Ishikawa (cell line): ENCODE measurements at regions not wholly inside any gene's neighbourhood (a gene's known extent, or its start where the extent isn't known, plus 50 kb on each side); places are given as distances from the start of the nearest gene placed in this dataset.

Experiments
- CEBPB ChIP-seq: IDR thresholded peaks from 2 replicates; pipeline ENCODE4 v1.6.1; 2012
- CREB1 ChIP-seq: IDR thresholded peaks from 2 replicates; pipeline ENCODE4 v1.6.1; 2012; ENCODE audit warnings: low read depth
- EGR1 ChIP-seq: IDR thresholded peaks from 2 replicates; pipeline ENCODE4 v1.6.1; 2012
- EP300 ChIP-seq: IDR thresholded peaks from 2 replicates; pipeline ENCODE4 v1.6.1; 2012; ENCODE audit warnings: borderline replicate concordance
- FOXM1 ChIP-seq: IDR thresholded peaks from 2 replicates; pipeline ENCODE4 v1.6.1; 2012; ENCODE audit warnings: low read depth, borderline replicate concordance
- NFIC ChIP-seq: IDR thresholded peaks from 2 replicates; pipeline ENCODE4 v1.6.1; 2012
- RAD21 ChIP-seq: IDR thresholded peaks from 2 replicates; pipeline ENCODE4 v1.6.1; 2012; ENCODE audit warnings: low read depth
- REST ChIP-seq: IDR thresholded peaks from 2 replicates; pipeline ENCODE4 v1.6.1; 2012; ENCODE audit warnings: low read depth, mild to moderate bottlenecking
- TAF1 ChIP-seq: IDR thresholded peaks from 2 replicates; pipeline ENCODE4 v1.6.1; 2012; ENCODE audit warnings: low read depth, mild to moderate bottlenecking
- TCF12 ChIP-seq: IDR thresholded peaks from 2 replicates; pipeline ENCODE4 v1.6.1; 2012; ENCODE audit warnings: low read depth
- TEAD4 ChIP-seq: IDR thresholded peaks from 2 replicates; pipeline ENCODE4 v1.6.1; 2012
- USF1 ChIP-seq: IDR thresholded peaks from 2 replicates; pipeline ENCODE4 v1.6.1; 2012
- YY1 ChIP-seq: IDR thresholded peaks from 2 replicates; pipeline ENCODE4 v1.6.1; 2012; ENCODE audit warnings: low read depth
- ZBTB7A ChIP-seq: IDR thresholded peaks from 2 replicates; pipeline ENCODE4 v1.6.1; 2012; ENCODE audit warnings: low read depth
- TF ChIP-seq, protein P1 (sequence below): IDR thresholded peaks from 2 replicates; pipeline ENCODE4 v1.6.1; 2012

DNA sequence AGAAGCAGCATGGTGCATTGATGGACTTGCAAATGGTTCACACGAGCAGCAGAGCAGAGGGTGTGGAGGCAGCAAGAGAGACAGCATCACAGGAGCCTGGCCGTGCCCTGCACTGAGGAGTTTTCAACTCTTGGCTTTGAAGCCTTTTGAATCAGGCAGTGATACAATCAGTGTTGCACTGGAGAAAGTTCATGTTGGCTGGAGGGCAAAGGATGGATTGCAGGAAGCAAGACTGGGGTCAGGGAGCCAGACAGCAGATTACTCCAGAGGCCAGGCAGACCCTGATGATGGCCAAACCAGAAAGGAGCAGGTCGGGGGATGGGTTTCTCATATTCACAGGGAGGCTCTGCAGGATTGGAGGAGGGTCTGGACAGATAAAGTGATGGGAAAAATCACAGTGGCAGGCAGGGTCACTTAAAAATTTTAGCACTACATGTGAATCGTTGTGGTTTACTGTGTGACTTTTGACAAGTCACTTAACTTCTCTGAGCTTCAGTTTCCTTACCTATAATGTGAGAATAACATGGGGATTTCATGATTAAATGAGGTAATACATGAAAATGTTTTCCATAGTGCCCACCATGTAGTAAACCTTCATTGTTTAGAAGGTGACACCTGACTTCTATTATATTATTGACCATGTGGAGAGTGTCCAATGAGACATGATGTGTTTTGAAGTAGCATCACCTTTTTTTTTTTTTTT lies 125.3 kb downstream of the SALL1 start:
- TF ChIP-seq TCF12 (no peak), REST (no peak), TAF1 (no peak), RAD21 (no peak), NFIC (no peak), CREB1 (no peak), USF1 (no peak), EP300 (no peak), YY1 (no peak), FOXM1 (no peak), TEAD4 (no peak)
- TF ChIP-seq, protein P1, sequence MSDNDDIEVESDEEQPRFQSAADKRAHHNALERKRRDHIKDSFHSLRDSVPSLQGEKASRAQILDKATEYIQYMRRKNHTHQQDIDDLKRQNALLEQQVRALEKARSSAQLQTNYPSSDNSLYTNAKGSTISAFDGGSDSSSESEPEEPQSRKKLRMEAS = no peak

- TF ChIP-seq TCF12 = no peak
- TF ChIP-seq REST = no peak
- TF ChIP-seq, protein P1 = no peak
- no peak for TF ChIP-seq EP300
- no peak for TF ChIP-seq FOXM1
- TF ChIP-seq ZBTB7A = no peak
- TF ChIP-seq RAD21 = no peak
- TF ChIP-seq CEBPB = no peak
- no peak for TF ChIP-seq NFIC
- TF ChIP-seq TAF1 = no peak
- no peak for TF ChIP-seq USF1
- TF ChIP-seq TEAD4 = no peak
- no peak for TF ChIP-seq YY1
- no peak for TF ChIP-seq CREB1
These were observed 126.4 kb downstream of the SALL1 start for GRCh38 chr16:51024703-51025102.

DNA sequence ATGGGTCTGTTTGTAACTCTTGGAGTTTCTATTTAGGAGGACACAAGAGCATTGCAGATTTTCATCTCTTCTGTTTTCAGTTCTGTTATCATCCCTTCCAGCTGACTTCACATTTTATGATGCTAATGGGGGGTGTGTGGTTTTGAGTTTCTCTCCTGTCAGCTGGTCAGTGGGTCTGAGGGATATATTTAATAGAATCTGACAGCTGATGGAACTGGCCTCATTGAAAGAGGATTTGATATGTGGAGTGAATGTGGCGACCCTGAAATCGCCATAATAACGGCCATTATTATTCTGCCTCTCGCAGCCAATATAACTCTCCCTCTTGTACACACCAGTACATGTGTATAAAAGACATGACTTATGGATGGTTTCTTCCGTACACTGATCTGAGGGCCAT lies 128.1 kb downstream of the SALL1 start:
- TF ChIP-seq CREB1 = no peak
- no peak for TF ChIP-seq REST
- TF ChIP-seq EP300 = no peak
- no peak for TF ChIP-seq CEBPB
- no peak for TF ChIP-seq ZBTB7A
- TF ChIP-seq NFIC = no peak
- TF ChIP-seq EGR1 = no peak
- no peak for TF ChIP-seq TCF12
- TF ChIP-seq YY1 = no peak
- no peak for TF ChIP-seq FOXM1
- TF ChIP-seq TAF1 = no peak
- no peak for TF ChIP-seq USF1
- TF ChIP-seq, protein P1 = no peak
- no peak for TF ChIP-seq RAD21
- no peak for TF ChIP-seq TEAD4

DNA sequence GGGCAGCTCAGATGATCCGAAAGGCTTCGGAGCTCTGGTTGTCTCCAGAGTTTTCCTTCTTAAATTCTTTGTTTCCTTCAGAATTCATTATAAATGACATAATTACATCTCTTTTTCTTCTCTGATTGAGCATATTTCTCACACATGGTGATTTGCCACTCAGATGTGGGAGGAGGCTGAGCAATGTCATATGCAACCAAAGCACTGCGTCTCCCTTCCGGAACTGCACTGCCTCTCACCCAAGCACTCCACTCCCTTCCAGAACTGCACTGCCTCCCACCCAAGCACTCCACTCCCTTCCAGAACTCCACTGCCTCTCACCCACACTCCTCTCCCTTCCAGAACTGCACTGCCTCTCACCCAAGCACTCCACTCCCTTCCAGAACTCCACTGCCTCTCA lies 131.5 kb downstream of the SALL1 start:
- TF ChIP-seq NFIC = no peak
- TF ChIP-seq USF1 = no peak
- TF ChIP-seq TAF1 = no peak
- no peak for TF ChIP-seq EGR1
- TF ChIP-seq CREB1 = no peak
- TF ChIP-seq, protein P1 = no peak
- no peak for TF ChIP-seq TEAD4
- no peak for TF ChIP-seq YY1
- TF ChIP-seq ZBTB7A = no peak
- TF ChIP-seq EP300 = no peak
- TF ChIP-seq CEBPB = no peak
- TF ChIP-seq REST = no peak
- no peak for TF ChIP-seq RAD21
- no peak for TF ChIP-seq TCF12
- TF ChIP-seq FOXM1 = no peak
